Mesendoderm (in vitro differentiated cells): ENCODE measurements at regions not wholly inside any gene's neighbourhood (a gene's known extent, or its start where the extent isn't known, plus 50 kb on each side); places are given as distances from the start of the nearest gene placed in this dataset.

Experiments used
- DNase-seq: peaks from one replicate; pipeline ENCODE4 v3.0.0; 2013
- H2AK5ac ChIP-seq: 2 replicates; pipeline ENCODE4 v1.6.1; 2013; ENCODE audit warnings: low read length, inconsistent platforms
- H2BK120ac ChIP-seq: 2 replicates; pipeline ENCODE4 v1.6.1; 2013; ENCODE audit warnings: low read depth, mild to moderate bottlenecking, low read length, moderate library complexity, mixed read lengths
- H2BK15ac ChIP-seq: replicated peaks from 2 replicates; pipeline ENCODE4 v1.6.1; 2013; ENCODE audit warnings: low read depth, mild to moderate bottlenecking, moderate library complexity
- H2BK5ac ChIP-seq: 2 replicates; pipeline ENCODE4 v1.6.1; 2013; ENCODE audit warnings: low read length, inconsistent platforms
- H3K18ac ChIP-seq: 2 replicates; pipeline ENCODE4 v1.6.1; 2013; ENCODE audit warnings: mild to moderate bottlenecking, low read length, mixed read lengths
- H3K23ac ChIP-seq: one replicate; pipeline ENCODE4 v1.6.1; 2013; ENCODE audit warnings: low read length
- H3K27ac ChIP-seq: 2 replicates; pipeline ENCODE4 v1.5.1; 2013; ENCODE audit warnings: low read depth, mild to moderate bottlenecking, inconsistent platforms, low read length, moderate library complexity
- H3K27me3 ChIP-seq: 2 replicates; pipeline ENCODE4 v1.6.1; 2013; ENCODE audit warnings: low read length, control low read depth, mild to moderate bottlenecking, inconsistent platforms; ENCODE audit not compliant: insufficient read depth, poor library complexity
- H3K36me3 ChIP-seq: 2 replicates; pipeline ENCODE4 v1.6.1; 2013; ENCODE audit warnings: low read length, inconsistent platforms; ENCODE audit not compliant: control insufficient read depth, insufficient read depth
- H3K4ac ChIP-seq: one replicate; pipeline ENCODE4 v1.6.1; 2013; ENCODE audit warnings: low read depth, mild to moderate bottlenecking, low read length, moderate library complexity
- H3K4me1 ChIP-seq: 2 replicates; pipeline ENCODE4 v1.6.1; 2013; ENCODE audit warnings: low read depth, low read length, inconsistent platforms; ENCODE audit not compliant: control insufficient read depth
- H3K4me2 ChIP-seq: 2 replicates; pipeline ENCODE4 v1.6.1; 2013; ENCODE audit warnings: low read length
- H3K4me3 ChIP-seq: 2 replicates; pipeline ENCODE4 v1.5.1; 2013; ENCODE audit warnings: mild to moderate bottlenecking, low read length
- H3K56ac ChIP-seq: one replicate; pipeline ENCODE4 v1.6.1; 2013; ENCODE audit warnings: low read length
- H3K79me1 ChIP-seq: 2 replicates; pipeline ENCODE4 v1.6.1; 2013; ENCODE audit warnings: low read length, inconsistent platforms
- H3K79me2 ChIP-seq: 2 replicates; pipeline ENCODE4 v1.6.1; 2013; ENCODE audit warnings: mild to moderate bottlenecking, low read length; ENCODE audit not compliant: control insufficient read depth, insufficient read depth
- H3K9ac ChIP-seq: 2 replicates; pipeline ENCODE4 v1.6.1; 2013; ENCODE audit warnings: low read length, inconsistent platforms
- H4K5ac ChIP-seq: one replicate; pipeline ENCODE4 v1.6.1; 2013; ENCODE audit warnings: low read length
- H4K8ac ChIP-seq: one replicate; pipeline ENCODE4 v1.6.1; 2013; ENCODE audit warnings: low read depth, mild to moderate bottlenecking, control low read depth, low read length, moderate library complexity
- WGBS: extraction: QIAGEN DNeasy Blood & Tissue Kit; methylation state at CpG from one replicate; pipeline ENCODE4 v1.1.7; 2013; ENCODE audit warnings: low lambda C conversion rate, missing lambda C conversion rate; ENCODE audit not compliant: insufficient coverage; ENCODE audit errors: extremely low coverage; 5-methylcytosine and 5-hydroxymethylcytosine counted together

GRCh38 chr10:62453274-62453673 is 79.1 kb downstream of the ZNF365 start:
- Histone ChIP-seq H4K8ac (no peak overlapping the region), H3K56ac (no peak overlapping the region)

DNA sequence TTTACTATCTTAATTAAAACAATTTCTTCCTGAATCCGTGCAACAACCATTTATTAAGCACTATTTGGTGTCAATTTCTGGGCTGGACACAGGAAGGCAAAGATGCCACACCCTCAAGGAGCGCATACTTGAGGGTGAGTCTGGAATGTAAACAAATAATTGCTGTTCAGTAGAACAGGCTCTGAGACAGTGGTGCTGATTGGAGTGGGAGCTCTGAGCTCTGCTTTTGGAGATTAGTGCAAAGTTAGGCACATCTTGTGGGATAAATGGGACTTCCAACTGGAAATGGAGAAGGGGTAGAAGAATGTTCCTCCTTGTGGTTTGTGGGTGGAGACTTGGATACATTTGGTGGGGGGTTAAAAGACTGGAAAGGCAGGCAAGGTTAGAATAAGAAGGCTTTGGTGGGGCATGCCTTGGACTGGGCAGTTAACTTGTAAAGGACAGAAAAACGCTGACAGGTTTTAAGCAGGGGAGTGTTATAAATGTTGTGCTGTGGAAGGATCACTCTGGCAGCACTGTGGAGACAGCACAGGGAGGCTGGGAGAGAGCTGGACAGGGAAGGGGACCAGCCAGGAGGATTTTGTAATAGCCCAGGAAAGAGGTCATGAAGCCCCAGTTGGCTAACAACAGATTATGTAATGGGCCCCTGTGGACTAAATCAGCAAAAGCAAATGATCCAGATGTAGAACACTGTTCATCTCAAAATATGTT is 80.7 kb downstream of the ZNF365 start:
- H3K4ac ChIP-seq = no peak overlapping the region
- H3K9ac ChIP-seq = no peak overlapping the region
- no peaks in the 10 kb centered on the region for H3K79me1 ChIP-seq
- H3K27me3 ChIP-seq = no peaks in the 10 kb centered on the region
- no peak overlapping the region for H4K5ac ChIP-seq
- no peak overlapping the region for H3K4me3 ChIP-seq
- H3K23ac ChIP-seq = no peak overlapping the region
- no peaks in the 10 kb centered on the region for H3K36me3 ChIP-seq
- no peak overlapping the region for H2BK15ac ChIP-seq
- no peaks in the 10 kb centered on the region for H3K79me2 ChIP-seq
- WGBS = no CpG with 5 or more reads among the region's 3 CpGs
- H3K4me2 ChIP-seq = no peak overlapping the region
- H3K4me1 ChIP-seq = no peaks in the 10 kb centered on the region
- DNase-seq = no peak
- no peak overlapping the region for H2AK5ac ChIP-seq
- no peak overlapping the region for H2BK120ac ChIP-seq
- H4K8ac ChIP-seq = no peak overlapping the region
- H3K18ac ChIP-seq = no peak overlapping the region
- H2BK5ac ChIP-seq = no peak overlapping the region
- no peak overlapping the region for H3K56ac ChIP-seq
- no peak overlapping the region for H3K27ac ChIP-seq

More at GRCh38 chr10:62453274-62453673, 79.1 kb downstream of the ZNF365 start:
- Histone ChIP-seq H3K9ac (no peak overlapping the region), H4K5ac (no peak overlapping the region), H3K79me1 (no peaks in the 10 kb centered on the region), H3K27ac (no peak overlapping the region), H2BK15ac (no peak overlapping the region), H2AK5ac (no peak overlapping the region), H3K36me3 (no peaks in the 10 kb centered on the region), H3K23ac (no peak overlapping the region), H2BK5ac (no peak overlapping the region), H3K18ac (no peak overlapping the region), H3K79me2 (no peaks in the 10 kb centered on the region), H3K4me3 (no peak overlapping the region), H2BK120ac (no peak overlapping the region), H3K27me3 (no peaks in the 10 kb centered on the region), H3K4ac (no peak overlapping the region), H3K4me1 (no peaks in the 10 kb centered on the region), H3K4me2 (no peak overlapping the region)
- DNase-seq = no peak
- no CpG with 5 or more reads among the region's 3 CpGs for WGBS

GRCh38 chr10:62456611-62457101 is 82.5 kb downstream of the ZNF365 start:
- Histone ChIP-seq H3K23ac (no peak overlapping the region), H3K27ac (no peak overlapping the region), H3K56ac (no peak overlapping the region), H3K4me3 (no peak overlapping the region), H2BK15ac (no peak overlapping the region), H2BK120ac (no peak overlapping the region), H3K4me2 (no peak overlapping the region), H3K27me3 (no peaks in the 10 kb centered on the region), H3K4ac (no peak overlapping the region), H3K79me2 (no peaks in the 10 kb centered on the region), H3K18ac (no peak overlapping the region), H3K4me1 (no peaks in the 10 kb centered on the region), H2AK5ac (no peak overlapping the region), H4K8ac (no peak overlapping the region), H2BK5ac (no peak overlapping the region), H3K9ac (no peak overlapping the region), H3K79me1 (no peaks in the 10 kb centered on the region), H4K5ac (no peak overlapping the region), H3K36me3 (no peaks in the 10 kb centered on the region)
- no peak for DNase-seq
- no CpG with 5 or more reads among the region's 5 CpGs for WGBS

GRCh38 chr10:62457196-62457595 is 83.0 kb downstream of the ZNF365 start:
- H3K4me3 ChIP-seq = no peak overlapping the region
- no peak overlapping the region for H3K56ac ChIP-seq
- H3K4me2 ChIP-seq = no peak overlapping the region
- H3K18ac ChIP-seq = no peak overlapping the region
- H3K79me1 ChIP-seq = no peaks in the 10 kb centered on the region
- no peak overlapping the region for H3K27ac ChIP-seq
- H3K36me3 ChIP-seq = no peaks in the 10 kb centered on the region
- no peaks in the 10 kb centered on the region for H3K4me1 ChIP-seq
- H4K5ac ChIP-seq = no peak overlapping the region
- no peak overlapping the region for H2BK15ac ChIP-seq
- H2AK5ac ChIP-seq = no peak overlapping the region
- H3K79me2 ChIP-seq = no peaks in the 10 kb centered on the region
- no peak overlapping the region for H3K4ac ChIP-seq
- no peak overlapping the region for H2BK120ac ChIP-seq
- no peaks in the 10 kb centered on the region for H3K27me3 ChIP-seq
- no peak overlapping the region for H4K8ac ChIP-seq
- H2BK5ac ChIP-seq = no peak overlapping the region
- H3K9ac ChIP-seq = no peak overlapping the region
- WGBS = no CpG with 5 or more reads among the region's 2 CpGs
- no peak overlapping the region for H3K23ac ChIP-seq
- no peak for DNase-seq

DNA sequence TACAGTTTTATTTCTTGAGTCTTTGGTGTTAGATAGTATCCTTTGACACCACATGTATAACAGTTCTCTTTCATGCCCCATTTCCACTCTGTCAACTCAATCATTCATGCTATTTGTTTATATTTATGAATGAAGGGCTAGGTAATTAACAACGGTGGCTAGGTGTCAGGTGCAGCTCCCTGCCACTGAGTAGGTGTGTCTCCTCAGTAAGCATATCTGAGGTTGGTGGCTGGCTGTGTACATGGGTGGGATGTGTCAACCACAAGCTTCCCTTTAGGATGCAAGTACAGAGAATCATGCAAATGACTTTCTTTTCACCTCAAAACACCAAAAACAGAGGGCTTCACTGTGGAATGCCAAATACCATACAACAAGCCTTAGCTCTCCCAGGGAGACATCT is 83.4 kb downstream of the ZNF365 start:
- Histone ChIP-seq H3K9ac (no peak overlapping the region), H2AK5ac (no peak overlapping the region), H3K56ac (no peak overlapping the region), H3K4me3 (no peak overlapping the region), H3K18ac (no peak overlapping the region), H3K79me2 (no peaks in the 10 kb centered on the region), H3K27me3 (no peaks in the 10 kb centered on the region), H2BK5ac (no peak overlapping the region), H3K4me2 (no peak overlapping the region), H3K23ac (no peak overlapping the region), H3K27ac (no peak overlapping the region), H4K5ac (no peak overlapping the region), H2BK120ac (no peak overlapping the region), H3K79me1 (no peaks in the 10 kb centered on the region), H2BK15ac (no peak overlapping the region), H3K36me3 (no peaks in the 10 kb centered on the region), H3K4me1 (no peaks in the 10 kb centered on the region), H4K8ac (no peak overlapping the region), H3K4ac (no peak overlapping the region)
- WGBS = no CpG with 5 or more reads among the region's 1 CpG
- no peak for DNase-seq

DNA sequence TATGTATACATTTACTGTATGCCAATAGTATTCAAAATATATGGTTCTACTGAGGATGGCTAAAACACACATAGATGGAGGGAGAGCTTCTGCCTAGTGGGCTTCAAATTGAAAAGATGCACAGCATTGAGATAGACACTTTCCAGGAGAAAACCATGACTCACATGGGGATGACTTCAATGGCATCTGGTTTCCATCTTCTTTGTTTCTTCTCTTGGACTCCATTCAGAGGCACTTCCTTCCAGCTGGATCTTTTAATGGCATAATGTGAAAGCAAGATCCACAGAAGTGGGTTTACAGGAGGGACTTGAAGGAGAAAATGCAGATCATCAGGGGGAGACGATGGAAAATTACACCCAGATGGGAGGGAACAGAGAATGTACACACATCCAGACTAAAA is 84.9 kb downstream of the ZNF365 start:
- no peak overlapping the region for H3K4me3 ChIP-seq
- no peaks in the 10 kb centered on the region for H3K4me1 ChIP-seq
- no CpG with 5 or more reads among the region's 1 CpG for WGBS
- no peak overlapping the region for H4K5ac ChIP-seq
- no peak overlapping the region for H2AK5ac ChIP-seq
- H3K79me1 ChIP-seq = no peaks in the 10 kb centered on the region
- H3K56ac ChIP-seq = no peak overlapping the region
- H3K23ac ChIP-seq = no peak overlapping the region
- no peaks in the 10 kb centered on the region for H3K79me2 ChIP-seq
- H3K27ac ChIP-seq = no peak overlapping the region
- H2BK5ac ChIP-seq = no peak overlapping the region
- H2BK15ac ChIP-seq = no peak overlapping the region
- no peak overlapping the region for H4K8ac ChIP-seq
- no peak for DNase-seq
- no peak overlapping the region for H3K4me2 ChIP-seq
- H2BK120ac ChIP-seq = no peak overlapping the region
- H3K9ac ChIP-seq = no peak overlapping the region
- no peak overlapping the region for H3K18ac ChIP-seq
- no peak overlapping the region for H3K4ac ChIP-seq
- H3K36me3 ChIP-seq = no peaks in the 10 kb centered on the region
- H3K27me3 ChIP-seq = no peaks in the 10 kb centered on the region
